ENCODE measurements at regions not wholly inside any gene's neighbourhood (a gene's known extent, or its start where the extent isn't known, plus 50 kb on each side); places are given as distances from the start of the nearest gene placed in this dataset.

- TF ChIP-seq CTCF (IDR thresholded peaks at IDR 0.05): no peak
- no peak for TF ChIP-seq REST (IDR thresholded peaks at IDR 0.05; ENCODE audit: low read depth, low read length)
- no peak for TF ChIP-seq USF2 (IDR thresholded peaks at IDR 0.05; ENCODE audit: borderline replicate concordance, low read depth, low read length)
- no peak for TF ChIP-seq TEAD4 (IDR thresholded peaks at IDR 0.05; ENCODE audit: borderline replicate concordance, insufficient read depth)
- no peak for TF ChIP-seq JUND (IDR thresholded peaks at IDR 0.05)
- TF ChIP-seq SMC3 (IDR thresholded peaks at IDR 0.05; ENCODE audit: low read depth, low read length): no peak
- TF ChIP-seq EP300 (IDR thresholded peaks at IDR 0.05; ENCODE audit: borderline replicate concordance in 1 of 2, low read depth in 1 of 2, low read length in 1 of 2): no peak
- TF ChIP-seq POLR2AphosphoS5 (IDR thresholded peaks at IDR 0.05; ENCODE audit: low read depth, low read length): no peak
- TF ChIP-seq RAD21 (IDR thresholded peaks at IDR 0.05; ENCODE audit: low read length): no peak
- TF ChIP-seq CHD2 (IDR thresholded peaks at IDR 0.05; ENCODE audit: low read length, partially characterized antibody): no peak
- no peak for TF ChIP-seq MAX (IDR thresholded peaks at IDR 0.05; ENCODE audit: low read depth)
- no peak for TF ChIP-seq RXRA (IDR thresholded peaks at IDR 0.05; ENCODE audit: borderline replicate concordance, low read depth)
These were observed 90.6 kb downstream of the RSL24D1 start for GRCh38 chr15:55106155-55106554.
